ENCODE measurements at regions not wholly inside any gene's neighbourhood (a gene's known extent, or its start where the extent isn't known, plus 50 kb on each side); places are given as distances from the start of the nearest gene placed in this dataset.

- TF ChIP-seq CTCF (IDR thresholded peaks at IDR 0.05) (no peak), EZH2 (IDR thresholded peaks at IDR 0.05) (no peak)
Observed at GRCh38 chr20:54345301-54345724, 130.1 kb upstream of the DOK5 start.
